Colon (tissue), 2 donors: ENCODE measurements at regions not wholly inside any gene's neighbourhood (a gene's known extent, or its start where the extent isn't known, plus 50 kb on each side); places are given as distances from the start of the nearest gene placed in this dataset.
"Not testable (repeated sequence)": the region's sequence is repeated elsewhere in the genome, so short reads cannot be mapped to it uniquely, and the experiment has no call there.

Experiments used
- FAIRE-seq: peaks from 2 replicates; lab custom pipeline; 2012; peaks lifted over from hg19 to GRCh38; lab: Jason Lieb, UNC
- donor health status: control.
- donor health status: control.

- FAIRE-seq = not testable (repeated sequence)
Observed at GRCh38 chr6:80407976-80408375, 301.5 kb downstream of the BCKDHB start.

- FAIRE-seq = no peak
Observed at GRCh38 chr6:80404889-80405288, 298.4 kb downstream of the BCKDHB start.

- FAIRE-seq = no peak
Observed at GRCh38 chr6:80403365-80403764, 296.9 kb downstream of the BCKDHB start.

- no peak for FAIRE-seq
Observed at GRCh38 chr6:80402266-80402665, 295.8 kb downstream of the BCKDHB start.
